HCT116 (cell line): ENCODE measurements at regions not wholly inside any gene's neighbourhood (a gene's known extent, or its start where the extent isn't known, plus 50 kb on each side); places are given as distances from the start of the nearest gene placed in this dataset.

Experiments
- ATAC-seq: fragments of 200-7000 bp; cut with Tn5 transposase; 2 replicates; pipeline ENCODE4 v1.9.1; 2020; ENCODE audit warnings: mild to moderate bottlenecking, moderate library complexity
- BruUV-seq: library from RNA; stranded (reverse); fragments of 400-500 nt; replicated peaks from 2 replicates; lab custom pipeline; 2021; lab: Mats Ljungman, UMichigan
- CTCF ChIA-PET: fragments of 300-600 bp; sonication (Branson Sonifier 250); formaldehyde crosslinking; loops from one replicate; lab custom pipeline; 2021; ENCODE audit warnings: antibody characterized with exemption; lab: Charles Lee
- POLR2A ChIA-PET: fragments of 300-600, 350-600 bp; sonication (Branson Sonifier 250); formaldehyde crosslinking; loops from one replicate; lab custom pipeline; 2021; ENCODE audit warnings: antibody characterized with exemption; lab: Charles Lee
- RAD21 ChIA-PET, 2 experiments: fragments of 300-600 bp; sonication (Branson Sonifier 250); formaldehyde crosslinking; loops; one replicate each; lab custom pipeline; 2023; ENCODE audit warnings: low total read pairs in 2 of 2; ENCODE audit not compliant: uncharacterized antibody in 2 of 2, unreplicated experiment in 2 of 2, low non-redundant PET in 1 of 2; lab: Charles Lee
- DNase-seq: peaks from one replicate; pipeline ENCODE4 v3.0.0-alpha.2; 2010; ENCODE audit warnings: low read depth, low spot score
- H2AFZ ChIP-seq: fragments of 200-600 bp; shearing (Covaris generic), sonication (generic); 2 replicates; pipeline ENCODE4 v1.6.1; 2017; ENCODE audit warnings: low read depth, mixed run types, mixed read lengths, antibody characterized with exemption, low read length; ENCODE audit not compliant: poor library complexity, severe bottlenecking
- H3K27ac ChIP-seq: 2 replicates; pipeline ENCODE4 v1.5.1; 2012; ENCODE audit warnings: low read depth, low read length
- H3K27me3 ChIP-seq: fragments of 200-600 bp; sonication (generic); 2 replicates; pipeline ENCODE4 v1.6.1; 2016; ENCODE audit warnings: mixed run types, low read length, mixed read lengths; ENCODE audit not compliant: insufficient read depth
- H3K36me3 ChIP-seq, 2 experiments: fragments of 200-500 bp in 1 of 2; fragments of 200-600 bp in 1 of 2; sonication (Bioruptor generic) in 1 of 2; sonication (generic) in 1 of 2; 2 replicates each; pipeline versions ENCODE4 v1.5.1 to v1.6.1; 2014 to 2016; ENCODE audit warnings: low read length in 2 of 2, inconsistent platforms in 1 of 2, mixed read lengths in 1 of 2, mixed run types in 1 of 2; ENCODE audit not compliant: insufficient read depth in 2 of 2, control insufficient read depth in 1 of 2
- H3K4me1 ChIP-seq, 2 experiments: fragments of 200-600 bp in 1 of 2; sonication (generic) in 1 of 2; 2 replicates each; pipeline versions ENCODE4 v1.5.1 to v1.6.1; 2012 to 2017; ENCODE audit warnings: low read length in 2 of 2, inconsistent platforms in 1 of 2, mild to moderate bottlenecking in 1 of 2, mixed read lengths in 1 of 2, mixed run types in 1 of 2, moderate library complexity in 1 of 2; ENCODE audit not compliant: insufficient read depth in 2 of 2, control insufficient read depth in 1 of 2
- H3K4me2 ChIP-seq: fragments of 200-600 bp; sonication (generic); 2 replicates; pipeline ENCODE4 v1.6.1; 2017; ENCODE audit warnings: mixed run types, low read length, mixed read lengths
- H3K4me3 ChIP-seq, 2 experiments: fragments of 200-600 bp in 1 of 2; sonication (generic) in 1 of 2; replicated peaks in 1 of 2; 2 replicates each; pipeline ENCODE4 v1.5.1; 2011 to 2016; ENCODE audit warnings: low read length in 2 of 2, control low read depth in 1 of 2, low read depth in 1 of 2, mild to moderate bottlenecking in 1 of 2, mixed read lengths in 1 of 2, mixed run types in 1 of 2
- H3K79me2 ChIP-seq: fragments of 200-600 bp; sonication (generic); 2 replicates; pipeline ENCODE4 v1.6.1; 2017; ENCODE audit warnings: mild to moderate bottlenecking, mixed run types, low read length, moderate library complexity, mixed read lengths; ENCODE audit not compliant: insufficient read depth
- H3K9ac ChIP-seq: fragments of 200-600 bp; sonication (generic); 2 replicates; pipeline ENCODE4 v1.6.1; 2016; ENCODE audit warnings: low read length, mixed read lengths
- H3K9me2 ChIP-seq: fragments of 200-600 bp; sonication (generic), shearing (Covaris generic); 2 replicates; pipeline ENCODE4 v1.6.1; 2017; ENCODE audit warnings: mixed run types, mild to moderate bottlenecking, moderate library complexity; ENCODE audit not compliant: insufficient read depth
- H3K9me3 ChIP-seq, 2 experiments: fragments of 200-500 bp in 1 of 2; fragments of 200-600 bp in 1 of 2; sonication (Bioruptor generic) in 1 of 2; sonication (generic) in 1 of 2; 2 replicates each; pipeline ENCODE4 v1.6.1; 2014 to 2017; ENCODE audit warnings: low read length in 2 of 2, mixed read lengths in 2 of 2, inconsistent platforms in 1 of 2, low read depth in 1 of 2, mild to moderate bottlenecking in 1 of 2, mixed run types in 1 of 2, moderate library complexity in 1 of 2; ENCODE audit not compliant: control insufficient read depth in 1 of 2, insufficient read depth in 1 of 2
- H4K20me1 ChIP-seq: fragments of 200-600 bp; sonication (generic), shearing (Covaris generic); 2 replicates; pipeline ENCODE4 v1.6.1; 2017; ENCODE audit warnings: mixed run types, mild to moderate bottlenecking, moderate library complexity; ENCODE audit not compliant: insufficient read depth
- CBX3 ChIP-seq: IDR thresholded peaks from 2 replicates; pipeline ENCODE4 v1.6.1; 2012; ENCODE audit warnings: low read depth
- CEBPB ChIP-seq: IDR thresholded peaks from 2 replicates; pipeline ENCODE4 v1.6.1; 2012; ENCODE audit warnings: low read depth
- EGR1 ChIP-seq: IDR thresholded peaks from 2 replicates; pipeline ENCODE4 v1.6.1; 2012; ENCODE audit warnings: low read depth
- ELF1 ChIP-seq: IDR thresholded peaks from 2 replicates; pipeline ENCODE4 v1.6.1; 2012; ENCODE audit warnings: low read depth, borderline replicate concordance
- EZH2 ChIP-seq: fragments of 200-600 bp; sonication (generic); IDR thresholded peaks from 2 replicates; pipeline ENCODE4 v1.6.1; 2017; ENCODE audit warnings: antibody characterized with exemption, mixed run types
- EZH2phosphoT487 ChIP-seq: fragments of 200-600 bp; IDR thresholded peaks from 2 replicates; pipeline ENCODE4 v1.6.1; 2018; ENCODE audit warnings: antibody characterized with exemption, borderline replicate concordance
- FOSL1 ChIP-seq: IDR thresholded peaks from 2 replicates; pipeline ENCODE4 v1.6.1; 2012; ENCODE audit warnings: low read depth
- SIN3A ChIP-seq: IDR thresholded peaks from 2 replicates; pipeline ENCODE4 v1.6.1; 2012; ENCODE audit warnings: low read depth
- SP1 ChIP-seq: IDR thresholded peaks from 2 replicates; pipeline ENCODE4 v1.6.1; 2012; ENCODE audit warnings: low read depth
- TCF7L2 ChIP-seq: IDR thresholded peaks from 2 replicates; pipeline ENCODE4 v1.7.0; 2011; ENCODE audit warnings: borderline replicate concordance, inconsistent platforms; ENCODE audit not compliant: insufficient read depth, insufficient read length; ENCODE audit errors: extremely low read depth
- ZFX ChIP-seq: fragments of 450-650 bp; IDR thresholded peaks from 2 replicates; pipeline ENCODE4 v1.6.1; 2017
- ZNF274 ChIP-seq: fragments of 200-500 bp; sonication (Bioruptor generic); IDR thresholded peaks from 2 replicates; pipeline ENCODE4 v1.6.1; 2014; ENCODE audit warnings: mild to moderate bottlenecking, low read depth, low read length, inconsistent platforms
- intact Hi-C: fragments of 100-400 bp; cut with micrococcal nuclease; formaldehyde crosslinking; loops from 2 replicates; pipeline ENCODE4 v1.10.0; 2022
- TF ChIP-seq, protein P1 (sequence below), 3 experiments: fragments of 200-600 bp in 1 of 3; sonication (generic) in 1 of 3; IDR thresholded peaks in 2 of 3; conservative IDR thresholded peaks in 1 of 3; 2 replicates each; pipeline ENCODE4 v1.5.1; 2012 to 2017; ENCODE audit warnings: low read depth in 2 of 3, low read length in 2 of 3, antibody characterized with exemption in 1 of 3, borderline replicate concordance in 1 of 3, control low read depth in 1 of 3, mild to moderate bottlenecking in 1 of 3, mixed read lengths in 1 of 3, mixed run types in 1 of 3, moderate library complexity in 1 of 3; ENCODE audit not compliant: insufficient read depth in 1 of 3
- TF ChIP-seq, protein P2 (sequence below): IDR thresholded peaks from 2 replicates; pipeline ENCODE4 v1.6.1; 2012
- TF ChIP-seq, protein P3 (sequence below): IDR thresholded peaks from 2 replicates; pipeline ENCODE4 v1.6.1; 2012; ENCODE audit warnings: low read depth

DNA sequence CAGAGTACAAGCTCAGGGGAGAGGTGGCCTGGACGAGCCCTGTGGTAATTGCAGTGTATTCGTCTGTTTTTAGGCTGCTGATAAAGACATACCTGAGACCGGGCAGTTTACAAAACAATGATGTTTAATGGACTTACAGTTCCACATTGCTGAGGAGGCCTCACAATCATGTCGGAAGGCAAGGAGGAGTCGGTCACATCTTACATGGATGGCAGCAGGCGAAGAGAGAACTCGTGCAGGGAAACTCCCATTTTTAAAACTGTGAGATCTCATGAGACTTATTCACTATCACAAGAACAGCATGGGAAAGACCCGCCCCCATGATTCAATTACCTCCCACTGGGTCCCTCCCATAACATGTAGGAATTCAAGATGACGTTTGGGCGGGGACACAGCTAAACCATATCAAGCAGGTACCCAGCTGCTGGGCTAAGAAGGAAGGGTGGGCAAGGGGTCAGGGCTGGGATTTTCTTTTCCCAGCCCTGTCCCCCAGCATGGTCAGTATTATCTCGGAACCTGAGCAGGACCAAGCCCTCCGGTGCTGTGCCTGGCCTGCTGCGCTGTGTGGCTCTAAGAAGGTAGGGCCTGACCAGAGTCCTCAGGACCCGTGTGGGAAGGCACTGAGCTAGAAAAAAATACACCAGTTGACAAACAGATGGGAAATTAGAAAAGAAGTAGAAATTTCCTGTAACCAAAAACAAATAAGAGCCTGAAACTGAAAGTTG, 78.6 kb upstream of the SH3BP4 start:
- Histone ChIP-seq H2AFZ (no peak overlapping the region), H3K36me3 (no peaks in the 10 kb centered on the region), H3K27me3 (no peaks in the 10 kb centered on the region), H3K79me2 (no peaks in the 10 kb centered on the region), H3K4me2 (peak overlapping the region; percentile 34), H3K9ac (no peak overlapping the region), H3K27ac (peak overlapping the region; percentile 47), H4K20me1 (no peaks in the 10 kb centered on the region), H3K9me2 (no peaks in the 10 kb centered on the region), H3K4me1 (peaks cover 11 to 21% of the 10 kb centered on the region in 2 experiments), H3K9me3 (no peaks in the 10 kb centered on the region), H3K4me3 (no peak overlapping the region)
- DNase-seq (no peak), ATAC-seq (peak; percentile 60)
- TF ChIP-seq, protein P1, sequence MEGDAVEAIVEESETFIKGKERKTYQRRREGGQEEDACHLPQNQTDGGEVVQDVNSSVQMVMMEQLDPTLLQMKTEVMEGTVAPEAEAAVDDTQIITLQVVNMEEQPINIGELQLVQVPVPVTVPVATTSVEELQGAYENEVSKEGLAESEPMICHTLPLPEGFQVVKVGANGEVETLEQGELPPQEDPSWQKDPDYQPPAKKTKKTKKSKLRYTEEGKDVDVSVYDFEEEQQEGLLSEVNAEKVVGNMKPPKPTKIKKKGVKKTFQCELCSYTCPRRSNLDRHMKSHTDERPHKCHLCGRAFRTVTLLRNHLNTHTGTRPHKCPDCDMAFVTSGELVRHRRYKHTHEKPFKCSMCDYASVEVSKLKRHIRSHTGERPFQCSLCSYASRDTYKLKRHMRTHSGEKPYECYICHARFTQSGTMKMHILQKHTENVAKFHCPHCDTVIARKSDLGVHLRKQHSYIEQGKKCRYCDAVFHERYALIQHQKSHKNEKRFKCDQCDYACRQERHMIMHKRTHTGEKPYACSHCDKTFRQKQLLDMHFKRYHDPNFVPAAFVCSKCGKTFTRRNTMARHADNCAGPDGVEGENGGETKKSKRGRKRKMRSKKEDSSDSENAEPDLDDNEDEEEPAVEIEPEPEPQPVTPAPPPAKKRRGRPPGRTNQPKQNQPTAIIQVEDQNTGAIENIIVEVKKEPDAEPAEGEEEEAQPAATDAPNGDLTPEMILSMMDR (IDR thresholded peaks at IDR 0.05 in 2 of 3, conservative IDR thresholded peaks at IDR 0.05 in 1 of 3; ENCODE audit: borderline replicate concordance in 1 of 3, insufficient read depth in 1 of 3, low read depth in 2 of 3, low read length in 2 of 3), result no peak
- no peak for TF ChIP-seq SP1
- TF ChIP-seq, protein P2, sequence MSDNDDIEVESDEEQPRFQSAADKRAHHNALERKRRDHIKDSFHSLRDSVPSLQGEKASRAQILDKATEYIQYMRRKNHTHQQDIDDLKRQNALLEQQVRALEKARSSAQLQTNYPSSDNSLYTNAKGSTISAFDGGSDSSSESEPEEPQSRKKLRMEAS, result no peak
- TF ChIP-seq CBX3, result no peak
- BruUV-seq, result no TSS peak
- ChIA-PET RAD21 (no interaction called here), POLR2A (interaction anchor here (0.9 kb wide), 1 partner anchor 9 kb away, joined by 3 read pairs; no protein-coding TSS in a partner anchor), CTCF (interaction anchor here (1.4 kb wide), 1 partner anchor 8 kb away, joined by 5 read pairs; no protein-coding TSS in a partner anchor)
- intact Hi-C loops, result no loop called here

DNA sequence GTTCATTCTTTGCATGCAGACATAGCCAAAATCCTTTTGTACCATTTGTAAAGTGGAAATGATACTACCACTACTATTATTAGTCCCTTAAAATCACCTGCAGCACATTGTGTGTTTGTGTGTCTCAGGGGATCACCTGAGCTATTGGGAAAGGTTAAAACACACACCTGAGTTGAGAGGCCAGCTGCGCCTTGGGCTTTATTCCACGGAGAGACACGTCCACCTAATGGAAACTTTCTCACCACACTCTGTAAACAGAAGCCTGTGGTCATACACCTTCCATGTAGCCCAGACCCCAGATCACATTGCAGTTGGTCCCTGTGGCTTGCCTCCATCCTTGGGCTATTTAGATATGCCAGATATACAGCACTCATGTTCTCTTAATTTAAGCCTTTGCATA, 81.8 kb upstream of the SH3BP4 start:
- Histone ChIP-seq H3K79me2 (no peaks in the 10 kb centered on the region), H3K27ac (no peak overlapping the region), H4K20me1 (no peaks in the 10 kb centered on the region), H3K4me2 (no peak overlapping the region), H3K9me2 (no peaks in the 10 kb centered on the region), H3K36me3 (no peaks in the 10 kb centered on the region), H2AFZ (no peak overlapping the region), H3K9ac (no peak overlapping the region), H3K4me1 (peaks cover 11 to 21% of the 10 kb centered on the region in 2 experiments), H3K4me3 (no peak overlapping the region), H3K9me3 (peaks cover 0 to 3% of the 10 kb centered on the region in 2 experiments; a peak in 1 of 4 replicates), H3K27me3 (no peaks in the 10 kb centered on the region)
- ChIA-PET RAD21 (no interaction called here), POLR2A (interaction anchor here (1.1 kb wide), 1 partner anchor 10 kb away, joined by 3 read pairs; no protein-coding TSS in a partner anchor), CTCF (no interaction called here)
- ATAC-seq, result no peak
- intact Hi-C loops, result no loop called here
- DNase-seq, result no peak
- BruUV-seq, result no TSS peak
- TF ChIP-seq, protein P3, sequence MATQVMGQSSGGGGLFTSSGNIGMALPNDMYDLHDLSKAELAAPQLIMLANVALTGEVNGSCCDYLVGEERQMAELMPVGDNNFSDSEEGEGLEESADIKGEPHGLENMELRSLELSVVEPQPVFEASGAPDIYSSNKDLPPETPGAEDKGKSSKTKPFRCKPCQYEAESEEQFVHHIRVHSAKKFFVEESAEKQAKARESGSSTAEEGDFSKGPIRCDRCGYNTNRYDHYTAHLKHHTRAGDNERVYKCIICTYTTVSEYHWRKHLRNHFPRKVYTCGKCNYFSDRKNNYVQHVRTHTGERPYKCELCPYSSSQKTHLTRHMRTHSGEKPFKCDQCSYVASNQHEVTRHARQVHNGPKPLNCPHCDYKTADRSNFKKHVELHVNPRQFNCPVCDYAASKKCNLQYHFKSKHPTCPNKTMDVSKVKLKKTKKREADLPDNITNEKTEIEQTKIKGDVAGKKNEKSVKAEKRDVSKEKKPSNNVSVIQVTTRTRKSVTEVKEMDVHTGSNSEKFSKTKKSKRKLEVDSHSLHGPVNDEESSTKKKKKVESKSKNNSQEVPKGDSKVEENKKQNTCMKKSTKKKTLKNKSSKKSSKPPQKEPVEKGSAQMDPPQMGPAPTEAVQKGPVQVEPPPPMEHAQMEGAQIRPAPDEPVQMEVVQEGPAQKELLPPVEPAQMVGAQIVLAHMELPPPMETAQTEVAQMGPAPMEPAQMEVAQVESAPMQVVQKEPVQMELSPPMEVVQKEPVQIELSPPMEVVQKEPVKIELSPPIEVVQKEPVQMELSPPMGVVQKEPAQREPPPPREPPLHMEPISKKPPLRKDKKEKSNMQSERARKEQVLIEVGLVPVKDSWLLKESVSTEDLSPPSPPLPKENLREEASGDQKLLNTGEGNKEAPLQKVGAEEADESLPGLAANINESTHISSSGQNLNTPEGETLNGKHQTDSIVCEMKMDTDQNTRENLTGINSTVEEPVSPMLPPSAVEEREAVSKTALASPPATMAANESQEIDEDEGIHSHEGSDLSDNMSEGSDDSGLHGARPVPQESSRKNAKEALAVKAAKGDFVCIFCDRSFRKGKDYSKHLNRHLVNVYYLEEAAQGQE, result no peak
- TF ChIP-seq TCF7L2, result no peak
- no peak for TF ChIP-seq EZH2phosphoT487
- no peak for TF ChIP-seq CEBPB
- no peak for TF ChIP-seq EGR1
- no peak for TF ChIP-seq SIN3A
- TF ChIP-seq ELF1, result no peak
- no peak for TF ChIP-seq FOSL1
- TF ChIP-seq ZFX, result no peak
- TF ChIP-seq ZNF274, result no peak
- TF ChIP-seq EZH2, result no peak
- TF ChIP-seq SP1, result no peak
